HG02852 (cell line): ENCODE measurements at regions not wholly inside any gene's neighbourhood (a gene's known extent, or its start where the extent isn't known, plus 50 kb on each side); places are given as distances from the start of the nearest gene placed in this dataset.
"Not testable (repeated sequence)": the region's sequence is repeated elsewhere in the genome, so short reads cannot be mapped to it uniquely, and the experiment has no call there.

Experiments
- ATAC-seq: cut with Tn5 transposase; IDR thresholded peaks from one replicate; pipeline ENCODE4 v1.9.1; 2021; ENCODE audit warnings: mild to moderate bottlenecking, moderate library complexity; ENCODE audit not compliant: unreplicated experiment

DNA sequence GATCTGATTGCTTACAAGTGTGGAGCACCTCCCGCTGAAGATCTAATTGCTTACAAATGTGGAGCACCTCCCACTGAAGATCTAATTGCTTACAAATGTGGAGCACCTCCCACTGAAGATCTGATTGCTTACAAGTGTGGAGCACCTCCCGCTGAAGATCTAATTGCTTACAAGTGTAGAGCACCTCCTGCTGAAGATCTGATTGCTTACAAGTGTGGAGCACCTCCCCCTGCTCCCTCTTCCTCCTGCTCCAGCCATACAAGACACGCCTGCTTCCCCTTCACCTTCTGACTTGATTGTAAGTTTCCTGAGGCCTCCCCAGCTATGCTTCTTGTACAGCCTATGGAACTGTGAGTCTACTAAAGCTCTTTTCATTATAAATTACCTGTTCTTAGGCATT is 1014.9 kb downstream of the SOCS6 start:
- ATAC-seq, result not testable (repeated sequence)

GRCh38 chr18:71301596-71301995 is 1012.8 kb downstream of the SOCS6 start:
- no peak for ATAC-seq

DNA sequence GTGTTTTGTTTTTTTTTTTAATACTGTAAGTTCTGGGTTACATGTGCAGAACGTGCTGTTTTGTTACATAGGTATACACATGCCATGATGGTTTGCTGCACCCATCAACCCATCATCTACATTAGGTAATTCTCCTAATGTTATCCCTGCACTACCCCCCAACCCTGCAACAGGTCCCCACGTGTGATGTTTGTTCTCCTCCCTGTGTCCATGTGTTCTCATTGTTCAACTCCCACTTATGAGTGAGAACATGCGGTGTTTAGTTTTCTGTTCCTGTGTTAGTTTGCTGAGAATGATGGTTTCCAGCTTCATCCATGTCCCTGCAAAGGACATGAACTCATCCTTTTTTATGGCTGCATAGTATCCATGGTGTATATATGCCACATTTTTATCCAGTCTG is 1005.4 kb downstream of the SOCS6 start:
- ATAC-seq, result not testable (repeated sequence)

GRCh38 chr18:71293322-71293721 is 1004.5 kb downstream of the SOCS6 start:
- ATAC-seq, result no peak

DNA sequence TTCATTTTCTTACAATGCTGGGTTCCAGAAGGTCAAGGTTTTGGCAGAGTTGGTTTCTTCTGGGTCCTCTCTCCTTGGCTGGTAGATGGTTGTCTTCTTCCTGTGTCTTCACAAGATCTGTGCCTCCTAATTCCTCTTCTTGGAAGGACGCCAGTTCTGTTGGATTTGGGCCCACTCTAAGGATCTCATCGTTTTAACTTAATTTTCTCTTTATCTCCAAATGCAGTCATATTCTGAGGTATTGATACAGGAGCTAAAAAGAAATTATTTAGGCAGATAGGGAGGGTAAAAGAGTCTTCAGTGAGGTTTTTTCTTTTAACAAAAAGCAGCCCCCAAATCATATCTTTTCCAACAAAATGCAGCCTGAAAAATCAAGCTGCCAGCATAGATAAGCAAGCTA is 998.4 kb downstream of the SOCS6 start:
- ATAC-seq, result no peak

- no peak for ATAC-seq
These were observed 963.6 kb downstream of the SOCS6 start for GRCh38 chr18:71252351-71252865.

GRCh38 chr18:71250191-71250590 is 961.3 kb downstream of the SOCS6 start:
- no peak for ATAC-seq

DNA sequence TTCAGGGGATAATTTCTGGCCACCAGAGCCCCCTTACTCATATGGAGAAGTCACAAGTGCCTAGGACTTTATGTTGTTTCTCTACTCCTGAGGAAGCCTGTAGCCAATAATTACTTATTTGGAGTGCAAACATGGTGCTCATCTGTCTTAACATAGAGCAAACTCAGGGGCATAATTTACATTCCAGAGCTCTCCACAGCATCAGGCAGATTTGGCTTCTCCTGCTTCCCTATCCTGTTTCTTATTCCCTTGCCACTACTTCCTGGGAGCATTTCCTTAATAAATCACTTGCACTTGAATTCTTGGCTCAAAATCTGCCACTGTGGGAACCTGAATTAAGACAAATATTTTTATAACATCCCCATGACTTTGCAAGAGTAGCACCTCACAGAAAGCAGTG is 960.9 kb downstream of the SOCS6 start:
- no peak for ATAC-seq

DNA sequence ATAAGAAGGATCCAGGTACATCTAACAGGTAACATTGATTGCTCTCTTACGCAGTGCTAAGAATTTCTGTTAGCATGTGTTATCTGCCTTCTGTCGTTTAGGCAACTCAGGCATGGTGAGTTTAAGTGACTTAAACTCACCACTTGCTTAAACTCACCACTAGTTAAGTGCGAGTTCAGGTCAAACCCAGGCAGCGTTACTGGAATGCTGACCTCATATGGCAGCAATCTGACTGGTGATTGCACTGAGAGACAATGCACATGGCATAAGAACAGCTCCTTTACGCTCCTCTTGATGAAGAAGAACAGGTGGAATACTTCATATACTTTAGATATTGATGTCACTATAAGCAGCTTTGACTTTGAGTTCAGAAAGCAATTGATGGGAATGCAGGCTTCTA is 954.1 kb downstream of the SOCS6 start:
- ATAC-seq, result no peak

DNA sequence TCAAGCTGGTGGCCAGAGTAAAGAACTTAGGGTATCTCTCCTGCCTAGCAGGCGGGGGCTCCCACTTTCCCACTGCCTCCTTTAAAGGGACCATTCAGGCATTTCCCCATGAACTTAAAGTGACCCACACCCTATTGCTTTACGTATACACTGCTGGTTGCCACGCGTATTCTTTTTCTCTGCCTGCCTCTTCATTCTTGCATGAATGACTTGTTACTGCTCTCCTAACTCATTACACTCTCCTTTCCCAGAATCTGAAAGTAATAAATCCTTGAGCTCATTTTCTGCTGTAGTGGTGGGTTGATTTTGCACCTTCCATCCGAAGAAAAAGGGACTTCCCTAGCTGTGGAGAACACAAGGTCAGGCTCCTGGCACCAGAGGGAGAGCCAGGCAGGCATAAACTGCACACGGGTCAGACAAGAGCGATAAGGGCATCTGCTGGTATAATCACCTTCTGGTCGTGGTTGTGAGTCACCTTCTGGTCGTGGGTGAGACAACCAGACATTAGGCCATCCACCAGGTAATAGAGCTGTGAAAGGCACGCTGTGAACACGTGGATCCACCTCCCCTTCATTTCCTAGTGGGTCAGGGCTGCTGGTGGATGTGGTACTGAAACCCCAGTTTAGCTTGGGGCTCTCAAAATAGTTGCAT is 950.3 kb downstream of the SOCS6 start:
- ATAC-seq, result no peak

- no peak for ATAC-seq
These were observed 948.8 kb downstream of the SOCS6 start for GRCh38 chr18:71237641-71238040.

GRCh38 chr18:71233177-71233576 is 944.3 kb downstream of the SOCS6 start:
- no peak for ATAC-seq

DNA sequence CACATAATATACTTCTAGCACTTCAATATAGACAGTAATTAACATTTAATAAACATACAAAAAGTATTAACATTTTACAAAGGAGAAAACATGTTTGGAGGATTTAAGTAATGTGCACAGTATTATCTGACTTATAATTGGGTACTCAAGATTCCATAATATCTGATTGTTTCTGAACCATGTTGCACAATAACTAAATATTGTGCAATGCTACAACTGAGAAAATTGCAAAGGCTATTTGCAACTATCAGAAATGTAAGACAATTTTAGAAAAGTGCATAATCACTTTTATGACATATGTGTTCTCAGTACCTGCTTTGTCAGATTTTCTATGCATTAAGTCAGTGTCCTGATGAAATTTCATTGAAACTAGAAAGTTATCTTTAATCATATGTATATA is 934.6 kb downstream of the SOCS6 start:
- ATAC-seq, result no peak

- no peak for ATAC-seq
These were observed 932.6 kb downstream of the SOCS6 start for GRCh38 chr18:71221405-71221804.

DNA sequence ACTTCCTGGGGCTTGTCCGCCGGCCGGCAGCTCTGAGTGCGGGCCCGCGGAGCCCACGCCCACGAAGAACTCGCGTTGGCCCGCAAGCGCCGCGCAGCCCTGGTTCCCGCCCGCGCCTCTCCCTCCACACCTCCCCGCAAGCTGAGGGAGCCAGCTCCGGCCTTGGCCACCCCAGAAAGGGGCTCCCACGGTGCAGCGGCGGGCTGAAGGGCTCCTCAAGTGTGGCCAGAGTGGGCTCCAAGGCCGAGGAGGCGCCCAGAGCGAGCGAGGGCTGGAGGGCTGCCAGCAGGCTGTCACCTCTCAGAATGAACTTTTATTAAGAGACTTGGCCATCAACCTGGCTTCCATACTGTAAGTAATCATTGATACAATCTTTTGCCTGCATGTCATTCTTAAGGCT is 923.9 kb downstream of the SOCS6 start:
- not testable (repeated sequence) for ATAC-seq

GRCh38 chr18:71212222-71212621 is 923.4 kb downstream of the SOCS6 start:
- no peak for ATAC-seq

DNA sequence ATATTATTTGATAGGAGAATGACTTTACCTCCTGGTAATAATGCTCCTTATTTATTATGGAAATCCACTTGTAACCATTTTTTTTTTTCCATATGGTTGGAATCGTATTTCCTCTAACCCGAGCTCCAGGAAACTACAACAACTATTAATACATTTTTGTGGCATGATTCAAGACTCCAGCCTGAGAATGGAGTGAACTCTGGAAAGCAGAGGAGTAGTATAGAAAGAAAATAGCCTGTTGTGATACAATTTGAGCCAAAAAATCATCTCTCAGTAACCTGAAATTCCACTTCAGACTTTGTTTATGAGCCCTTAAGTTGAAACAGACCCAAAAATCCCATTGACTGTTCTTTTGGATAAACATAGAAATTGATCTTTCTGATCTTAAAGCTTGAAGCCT is 921.1 kb downstream of the SOCS6 start:
- no peak for ATAC-seq

DNA sequence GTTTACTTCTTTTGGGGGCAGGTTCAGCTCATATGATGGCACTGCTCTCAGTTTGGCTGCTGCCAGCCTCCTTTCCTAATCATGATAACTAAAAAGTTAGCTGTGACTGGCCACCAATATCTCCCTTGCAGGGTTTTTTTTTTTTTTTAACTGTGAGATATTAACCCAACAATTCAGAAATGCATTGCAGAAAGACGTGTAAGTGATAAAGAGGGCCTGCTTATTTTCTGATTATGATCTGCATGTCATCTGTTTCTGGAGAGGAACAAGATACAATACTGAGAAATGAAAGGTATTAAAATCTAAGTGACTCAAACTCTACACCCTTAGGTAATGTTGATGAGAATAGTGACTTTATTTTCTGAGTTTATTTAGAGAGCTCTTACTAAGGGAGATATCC is 905.6 kb downstream of the SOCS6 start:
- no peak for ATAC-seq

GRCh38 chr18:71189581-71189980 is 900.7 kb downstream of the SOCS6 start:
- no peak for ATAC-seq

GRCh38 chr18:71168557-71169145 is 879.8 kb downstream of the SOCS6 start:
- ATAC-seq, result no peak

DNA sequence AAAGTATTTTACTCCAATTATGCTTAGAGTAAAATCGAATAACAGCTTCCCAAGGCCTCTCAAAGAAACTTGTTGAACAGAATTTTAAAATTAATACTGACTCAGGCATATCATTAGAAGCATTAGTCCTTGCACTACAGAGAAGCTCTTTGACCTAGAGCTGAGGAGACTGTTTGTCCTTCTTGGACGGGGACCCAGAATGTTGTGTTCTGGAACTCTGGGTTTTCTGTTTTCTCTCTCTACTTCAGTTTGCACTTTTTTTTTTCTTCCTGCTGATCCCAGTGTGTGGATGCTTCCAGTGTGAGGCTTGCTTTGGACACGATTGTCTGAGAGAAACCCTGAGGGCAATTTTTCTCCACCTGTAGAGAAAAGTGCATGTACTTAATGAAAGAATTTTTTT is 847.6 kb downstream of the SOCS6 start:
- ATAC-seq, result no peak

GRCh38 chr18:71134122-71134521 is 845.3 kb downstream of the SOCS6 start:
- no peak for ATAC-seq

DNA sequence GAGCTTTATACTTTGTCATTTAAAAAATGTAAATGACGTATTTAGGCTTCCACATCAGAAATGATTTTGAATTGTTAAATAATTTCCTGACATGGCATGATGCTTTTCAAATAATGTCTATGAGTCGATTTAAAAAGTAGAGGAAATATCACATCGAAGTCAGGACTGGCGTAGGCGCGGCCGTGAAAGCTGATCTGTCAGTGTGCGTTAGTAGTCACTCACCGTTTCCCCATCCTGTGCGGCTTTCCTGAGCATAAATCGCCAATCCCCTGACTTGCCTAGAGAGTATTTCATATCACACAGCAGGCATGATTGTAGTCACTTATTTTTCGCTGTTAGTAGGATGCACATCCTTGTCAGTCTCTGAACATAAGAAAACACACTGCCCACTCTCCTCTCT is 843.1 kb downstream of the SOCS6 start:
- ATAC-seq, result no peak
